Mucosa of descending colon (tissue), 3 donors: ENCODE measurements at regions not wholly inside any gene's neighbourhood (a gene's known extent, or its start where the extent isn't known, plus 50 kb on each side); places are given as distances from the start of the nearest gene placed in this dataset.

Experiments used
- ATAC-seq: fragments of 200-7000 bp; cut with Tn5 transposase; one replicate; pipeline ENCODE4 v1.9.1; 2020; ENCODE audit warnings: mild to moderate bottlenecking, moderate library complexity
- DNase-seq, 3 donors: peaks; one replicate each; pipeline ENCODE4 v3.0.0-alpha.2; 2020
- H3K36me3 ChIP-seq: fragments of 200-600 bp; one replicate; pipeline ENCODE4 v1.8.0; 2021; ENCODE audit warnings: low read depth, mild to moderate bottlenecking
- H3K4me1 ChIP-seq: fragments of 200-600 bp; one replicate; pipeline ENCODE4 v1.8.0; 2021; ENCODE audit warnings: low read depth, mild to moderate bottlenecking
- H3K4me3 ChIP-seq: fragments of 200-600 bp; one replicate; pipeline ENCODE4 v1.8.0; 2021; ENCODE audit warnings: mild to moderate bottlenecking
- H3K9me3 ChIP-seq: fragments of 200-600 bp; one replicate; pipeline ENCODE4 v1.8.0; 2021; ENCODE audit warnings: mild to moderate bottlenecking
- CTCF ChIP-seq: fragments of 200-600 bp; IDR thresholded peaks from one replicate; pipeline ENCODE4 v1.8.0; 2022; ENCODE audit warnings: antibody characterized with exemption, mild to moderate bottlenecking
- intact Hi-C, 2 donors: fragments of 100-400 bp; cut with DNase I in 1 of 2; cut with micrococcal nuclease in 1 of 2; formaldehyde crosslinking; loops; one replicate each; pipeline versions ENCODE4 v1.11.0 to v1.11.1; 2022; cut with DNase I, micrococcal nuclease
- donor health status: DM: no; HTN: no; CAD: no; lungs with moderate emphysema.
- donor health status: DM: no; HTN: no; CAD: no.
- donor health status: DM: no; HTN: yes; CAD: no.

GRCh38 chr7:101701153-101701794, 72.2 kb upstream of the MYL10 start:
- H3K4me3 ChIP-seq = no peak overlapping the region

GRCh38 chr7:101702362-101702850, 73.3 kb upstream of the MYL10 start:
- peak; percentile 86 for ATAC-seq
- Histone ChIP-seq H3K4me1 (peaks cover 29% of the 10 kb centered on the region), H3K4me3 (no peak overlapping the region), H3K9me3 (no peaks in the 10 kb centered on the region), H3K36me3 (no peaks in the 10 kb centered on the region)
- DNase-seq = peak; percentile 63 to 92 (median 70)
- TF ChIP-seq CTCF = peak; percentile 28
- intact Hi-C loops = no loop called here

More at GRCh38 chr7:101701153-101701794, 72.2 kb upstream of the MYL10 start:
- ATAC-seq (peak; percentile 69), DNase-seq (peak; percentile 65 to 69 (median 65))
- peaks cover 21% of the 10 kb centered on the region for H3K4me1 ChIP-seq
- H3K9me3 ChIP-seq = no peaks in the 10 kb centered on the region
- TF ChIP-seq CTCF = no peak
- H3K36me3 ChIP-seq = no peaks in the 10 kb centered on the region
- intact Hi-C loops = no loop called here

- DNase-seq (peak in 1 of 3 donors; percentile 51), ATAC-seq (no peak)
- Histone ChIP-seq H3K4me3 (no peak overlapping the region), H3K36me3 (no peaks in the 10 kb centered on the region), H3K9me3 (no peaks in the 10 kb centered on the region), H3K4me1 (peaks cover 29% of the 10 kb centered on the region)
- no peak for TF ChIP-seq CTCF
- intact Hi-C loops = no loop called here
These were observed 76.2 kb upstream of the MYL10 start for GRCh38 chr7:101705331-101705730.

GRCh38 chr7:101707587-101707986, 78.5 kb upstream of the MYL10 start:
- TF ChIP-seq CTCF = no peak
- Histone ChIP-seq H3K36me3 (no peaks in the 10 kb centered on the region), H3K9me3 (no peaks in the 10 kb centered on the region), H3K4me3 (no peak overlapping the region), H3K4me1 (peaks cover 16% of the 10 kb centered on the region)
- DNase-seq (peak; percentile 82 to 89 (median 86)), ATAC-seq (peak; percentile 94)
- intact Hi-C loops = no loop called here

GRCh38 chr7:101708223-101708622, 79.1 kb upstream of the MYL10 start:
- no peaks in the 10 kb centered on the region for H3K36me3 ChIP-seq
- no peak for DNase-seq
- intact Hi-C loops = no loop called here
- no peak overlapping the region for H3K4me3 ChIP-seq
- H3K4me1 ChIP-seq = peaks cover 10% of the 10 kb centered on the region
- no peak for ATAC-seq
- no peak for TF ChIP-seq CTCF
- H3K9me3 ChIP-seq = no peaks in the 10 kb centered on the region
